ENCODE measurements at regions not wholly inside any gene's neighbourhood (a gene's known extent, or its start where the extent isn't known, plus 50 kb on each side); places are given as distances from the start of the nearest gene placed in this dataset.

- TF ChIP-seq CTCF (IDR thresholded peaks at IDR 0.05) (no peak), POLR2AphosphoS5 (IDR thresholded peaks at IDR 0.05) (no peak), POLR2A (IDR thresholded peaks at IDR 0.05) (no peak)
- intact Hi-C loops (cut with DNase I; ENCODE audit: low total_unique reads): no loop called here
- H3K27me3 ChIP-seq: no peaks in the 10 kb centered on the region
- H3K4me1 ChIP-seq: no peaks in the 10 kb centered on the region
- H3K27ac ChIP-seq: no peak overlapping the region
- peaks cover 0 to 5% of the 10 kb centered on the region in 2 donors for H3K9me3 ChIP-seq
- no peaks in the 10 kb centered on the region for H3K36me3 ChIP-seq
- no peak overlapping the region for H3K4me3 ChIP-seq
- DNase-seq (ENCODE audit: low spot score in 2 of 2): no peak
Observed at GRCh38 chr4:57926311-57926710, 816.1 kb upstream of the IGFBP7 start.

DNA sequence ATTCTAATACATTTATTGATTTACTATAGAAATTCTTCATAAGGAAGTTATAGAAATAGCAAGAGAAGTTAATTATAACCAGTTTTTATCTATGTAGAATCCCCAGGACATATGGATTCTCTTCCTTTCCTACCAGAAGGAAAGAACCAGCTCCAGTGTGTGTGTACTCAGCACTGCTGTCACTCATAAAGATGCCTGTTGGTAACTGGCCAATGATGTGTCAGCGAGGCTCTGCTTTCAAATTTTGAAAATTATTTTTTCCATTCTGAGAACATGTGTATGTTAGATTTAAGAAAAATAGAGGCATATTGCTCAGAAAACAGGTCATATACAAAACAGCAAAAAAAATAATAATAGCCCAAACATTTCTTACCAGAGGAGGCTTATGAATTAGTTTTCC lies 814.8 kb upstream of the IGFBP7 start:
- intact Hi-C loops (cut with DNase I; ENCODE audit: low total_unique reads): no loop called here
- no peak for DNase-seq (ENCODE audit: low spot score in 2 of 2)
- H3K4me3 ChIP-seq: no peak overlapping the region

GRCh38 chr4:57916479-57916878 lies 806.3 kb upstream of the IGFBP7 start:
- Histone ChIP-seq H3K27ac (no peak overlapping the region), H3K4me1 (no peaks in the 10 kb centered on the region), H3K9me3 (peaks cover 0 to 7% of the 10 kb centered on the region in 2 donors), H3K27me3 (no peaks in the 10 kb centered on the region), H3K4me3 (no peak overlapping the region), H3K36me3 (no peaks in the 10 kb centered on the region)
- no peak for TF ChIP-seq POLR2A (IDR thresholded peaks at IDR 0.05)
- TF ChIP-seq POLR2AphosphoS5 (IDR thresholded peaks at IDR 0.05): no peak
- no peak for DNase-seq (ENCODE audit: low spot score in 2 of 2)
- intact Hi-C loops (cut with DNase I; ENCODE audit: low total_unique reads): no loop called here

More for the DNA sequence above, 814.8 kb upstream of the IGFBP7 start:
- no peak for TF ChIP-seq POLR2A (IDR thresholded peaks at IDR 0.05)
- no peak for TF ChIP-seq CTCF (IDR thresholded peaks at IDR 0.05)
- TF ChIP-seq POLR2AphosphoS5 (IDR thresholded peaks at IDR 0.05): no peak
- H3K36me3 ChIP-seq: no peaks in the 10 kb centered on the region
- H3K9me3 ChIP-seq: peaks cover 0 to 5% of the 10 kb centered on the region in 2 donors
- no peak overlapping the region for H3K27ac ChIP-seq
- H3K4me1 ChIP-seq: no peaks in the 10 kb centered on the region
- no peaks in the 10 kb centered on the region for H3K27me3 ChIP-seq

GRCh38 chr4:57911203-57911602 lies 801.0 kb upstream of the IGFBP7 start:
- Histone ChIP-seq H3K4me3 (no peak overlapping the region), H3K27ac (no peak overlapping the region), H3K4me1 (no peaks in the 10 kb centered on the region), H3K36me3 (no peaks in the 10 kb centered on the region), H3K27me3 (no peaks in the 10 kb centered on the region), H3K9me3 (no peaks in the 10 kb centered on the region)
- TF ChIP-seq POLR2AphosphoS5 (IDR thresholded peaks at IDR 0.05) (no peak), CTCF (IDR thresholded peaks at IDR 0.05) (no peak), POLR2A (IDR thresholded peaks at IDR 0.05) (no peak)
- no peak for DNase-seq (ENCODE audit: low spot score in 2 of 2)
- intact Hi-C loops (cut with DNase I; ENCODE audit: low total_unique reads): no loop called here

DNA sequence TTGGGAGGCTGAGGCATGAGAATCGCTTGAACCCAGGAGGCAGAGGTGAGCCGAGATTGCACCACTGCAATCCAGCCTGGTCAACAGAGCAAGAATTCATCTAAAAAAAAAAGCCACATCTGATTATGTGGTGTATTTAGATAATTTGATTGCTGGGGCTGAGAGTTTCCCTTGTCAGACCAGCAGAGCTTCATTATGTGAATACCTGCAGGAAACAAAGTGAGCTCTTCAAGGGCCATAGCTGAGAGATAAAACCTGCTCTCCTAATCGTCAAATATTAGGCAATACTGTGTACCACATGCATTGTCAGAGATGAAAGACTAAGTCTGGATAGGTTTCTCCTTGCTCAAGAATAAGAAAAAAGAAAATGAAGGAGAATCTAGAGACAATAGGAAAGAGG lies 800.0 kb upstream of the IGFBP7 start:
- no peaks in the 10 kb centered on the region for H3K9me3 ChIP-seq
- H3K27me3 ChIP-seq: no peaks in the 10 kb centered on the region
- intact Hi-C loops (cut with DNase I; ENCODE audit: low total_unique reads): no loop called here
- no peak for TF ChIP-seq POLR2A (IDR thresholded peaks at IDR 0.05)
- no peak for TF ChIP-seq CTCF (IDR thresholded peaks at IDR 0.05)
- no peak for TF ChIP-seq POLR2AphosphoS5 (IDR thresholded peaks at IDR 0.05)
- H3K27ac ChIP-seq: no peak overlapping the region
- H3K4me3 ChIP-seq: no peak overlapping the region
- no peaks in the 10 kb centered on the region for H3K4me1 ChIP-seq
- no peak for DNase-seq (ENCODE audit: low spot score in 2 of 2)
- H3K36me3 ChIP-seq: no peaks in the 10 kb centered on the region

DNA sequence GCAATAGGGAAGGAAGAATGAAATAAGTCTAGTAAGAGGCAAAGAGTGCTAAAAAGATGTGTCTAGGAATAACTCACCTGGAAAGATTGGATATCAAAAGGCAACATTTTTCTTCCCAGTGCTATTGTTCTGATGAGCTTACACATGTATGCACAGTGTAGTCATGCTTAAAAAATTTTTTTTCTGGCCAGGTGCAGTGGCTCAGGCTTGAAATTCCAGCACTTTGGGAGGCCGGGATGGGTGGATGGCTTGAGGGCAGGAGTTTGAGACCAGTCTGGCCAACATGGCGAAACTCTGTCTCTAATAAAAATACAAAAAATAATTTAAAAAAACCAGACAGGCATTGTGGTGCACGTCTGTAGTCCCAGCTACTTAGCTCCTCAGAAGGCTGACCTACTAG lies 795.8 kb upstream of the IGFBP7 start:
- no peak for TF ChIP-seq POLR2A (IDR thresholded peaks at IDR 0.05)
- TF ChIP-seq POLR2AphosphoS5 (IDR thresholded peaks at IDR 0.05): no peak
- intact Hi-C loops (cut with DNase I; ENCODE audit: low total_unique reads): no loop called here
- no peaks in the 10 kb centered on the region for H3K27me3 ChIP-seq
- no peak for DNase-seq (ENCODE audit: low spot score in 2 of 2)
- H3K4me1 ChIP-seq: no peaks in the 10 kb centered on the region
- no peak overlapping the region for H3K27ac ChIP-seq
- no peaks in the 10 kb centered on the region for H3K9me3 ChIP-seq
- H3K36me3 ChIP-seq: no peaks in the 10 kb centered on the region
- no peak overlapping the region for H3K4me3 ChIP-seq
